ENCODE measurements at regions not wholly inside any gene's neighbourhood (a gene's known extent, or its start where the extent isn't known, plus 50 kb on each side); places are given as distances from the start of the nearest gene placed in this dataset.

DNA sequence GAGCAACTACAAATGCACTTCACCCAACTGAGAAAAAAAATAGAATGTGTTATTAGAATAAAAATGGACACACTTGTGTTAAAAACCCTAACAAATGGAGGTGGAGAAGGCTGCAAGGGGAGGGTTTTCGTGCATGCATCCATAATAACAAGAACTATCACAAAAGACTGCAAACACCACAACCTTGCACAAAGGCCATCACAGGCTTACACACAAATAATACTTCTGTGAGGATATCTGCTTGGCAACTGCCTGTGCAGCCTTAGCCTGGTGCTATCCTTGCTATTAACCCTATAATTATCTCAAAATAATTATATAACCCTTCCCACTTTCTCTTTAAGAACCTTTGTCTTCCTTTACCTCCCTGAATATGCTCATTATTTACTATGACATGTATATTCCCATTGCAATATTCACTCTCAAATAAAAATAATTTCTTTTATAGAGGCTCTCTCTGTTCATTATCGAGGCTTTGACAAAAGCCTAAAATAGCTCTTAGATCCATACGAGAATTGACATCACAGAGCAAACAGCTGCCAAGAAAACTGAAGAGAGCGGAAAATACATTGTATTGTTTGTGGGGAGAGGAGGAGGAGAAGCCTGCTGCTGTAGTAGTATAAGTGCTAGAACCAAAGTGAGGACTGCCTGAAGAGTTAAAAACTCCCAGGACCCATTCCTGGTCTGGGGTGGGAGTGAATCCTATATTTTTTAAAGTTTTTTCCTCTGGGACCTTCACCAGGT is 1768.7 kb downstream of the BRINP3 start:
- no peaks in the 10 kb centered on the region for H3K36me3 ChIP-seq
- no peaks in the 10 kb centered on the region for H3K27me3 ChIP-seq
- no peaks in the 10 kb centered on the region for H3K4me1 ChIP-seq
- TF ChIP-seq POLR2A (IDR thresholded peaks at IDR 0.05) (no peak), CTCF (IDR thresholded peaks at IDR 0.05) (no peak)
- no peak overlapping the region for H3K27ac ChIP-seq
- intact Hi-C loops (cut with DNase I) = no loop called here
- DNase-seq = no peak
- no peak overlapping the region for H3K4me3 ChIP-seq
- 25 to 30% methylated on average over 4 of the region's 4 CpGs for WGBS, 2 donors
- no peaks in the 10 kb centered on the region for H3K9me3 ChIP-seq

- WGBS, 2 donors = 40 to 57% methylated on average over 1 of the region's 1 CpG
- no peak overlapping the region for H3K4me3 ChIP-seq
- no peaks in the 10 kb centered on the region for H3K4me1 ChIP-seq
- H3K36me3 ChIP-seq = no peaks in the 10 kb centered on the region
- H3K9me3 ChIP-seq = no peaks in the 10 kb centered on the region
- no peak for TF ChIP-seq CTCF (IDR thresholded peaks at IDR 0.05)
- no peak for TF ChIP-seq POLR2A (IDR thresholded peaks at IDR 0.05)
- intact Hi-C loops (cut with DNase I) = no loop called here
- no peak for DNase-seq
- no peak overlapping the region for H3K27ac ChIP-seq
- no peaks in the 10 kb centered on the region for H3K27me3 ChIP-seq
These were observed 1762.1 kb downstream of the BRINP3 start for GRCh38 chr1:188715566-188715965.

DNA sequence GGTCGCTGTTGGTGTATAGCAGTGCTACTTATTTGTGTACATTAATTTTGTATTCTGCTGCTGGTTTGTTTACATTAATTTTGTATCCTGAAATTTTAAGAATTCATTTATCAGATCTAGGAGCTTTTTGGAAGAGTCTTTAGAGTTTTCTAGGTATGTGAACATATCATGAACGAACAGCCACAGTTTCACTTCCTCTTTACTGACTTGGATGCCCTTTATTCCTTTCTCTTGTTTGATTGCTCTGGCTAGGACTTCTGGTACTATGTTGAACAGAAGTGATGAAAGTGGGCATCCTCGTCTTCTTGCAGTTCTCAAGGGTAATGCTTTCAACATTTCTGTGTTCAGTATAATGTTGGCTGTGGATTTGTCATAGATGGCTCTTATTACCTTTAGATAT is 1757.9 kb downstream of the BRINP3 start:
- 34 to 58% methylated on average over 3 of the region's 3 CpGs for WGBS, 2 donors

GRCh38 chr1:188723332-188724020 is 1754.2 kb downstream of the BRINP3 start:
- DNase-seq = no peak
- Histone ChIP-seq H3K36me3 (no peaks in the 10 kb centered on the region), H3K9me3 (no peaks in the 10 kb centered on the region), H3K27me3 (no peaks in the 10 kb centered on the region), H3K4me1 (no peaks in the 10 kb centered on the region), H3K27ac (no peak overlapping the region), H3K4me3 (no peak overlapping the region)
- intact Hi-C loops (cut with DNase I) = no loop called here
- TF ChIP-seq POLR2A (IDR thresholded peaks at IDR 0.05) (no peak), CTCF (IDR thresholded peaks at IDR 0.05) (no peak)
- WGBS, 2 donors = 51 to 81% methylated on average over 2 of the region's 2 CpGs

More for the DNA sequence above, 1757.9 kb downstream of the BRINP3 start:
- no peak for DNase-seq
- H3K27me3 ChIP-seq = no peaks in the 10 kb centered on the region
- no peaks in the 10 kb centered on the region for H3K36me3 ChIP-seq
- no peaks in the 10 kb centered on the region for H3K9me3 ChIP-seq
- H3K4me1 ChIP-seq = no peaks in the 10 kb centered on the region
- TF ChIP-seq POLR2A (IDR thresholded peaks at IDR 0.05) (no peak), CTCF (IDR thresholded peaks at IDR 0.05) (no peak)
- H3K27ac ChIP-seq = no peak overlapping the region
- intact Hi-C loops (cut with DNase I) = no loop called here
- no peak overlapping the region for H3K4me3 ChIP-seq

- no peaks in the 10 kb centered on the region for H3K9me3 ChIP-seq
- H3K27me3 ChIP-seq = no peaks in the 10 kb centered on the region
- no peaks in the 10 kb centered on the region for H3K36me3 ChIP-seq
- H3K4me3 ChIP-seq = no peak overlapping the region
- H3K27ac ChIP-seq = no peak overlapping the region
- intact Hi-C loops (cut with DNase I) = no loop called here
- DNase-seq = no peak
- TF ChIP-seq POLR2A (IDR thresholded peaks at IDR 0.05) = no peak
- TF ChIP-seq CTCF (IDR thresholded peaks at IDR 0.05) = no peak
- H3K4me1 ChIP-seq = no peaks in the 10 kb centered on the region
These were observed 1748.6 kb downstream of the BRINP3 start for GRCh38 chr1:188729039-188729438.

Measured in esophagus squamous epithelium (tissue), 5 donors.